ENCODE measurements at regions not wholly inside any gene's neighbourhood (a gene's known extent, or its start where the extent isn't known, plus 50 kb on each side); places are given as distances from the start of the nearest gene placed in this dataset.

GRCh38 chr1:57725318-57725717 is 301.5 kb upstream of the DAB1 start:
- ATAC-seq (ENCODE audit: insufficient read depth, low read depth) = no peak

GRCh38 chr1:57724535-57724934 is 300.7 kb upstream of the DAB1 start:
- peaks cover 4% of the 10 kb centered on the region for H3K4me1 ChIP-seq (ENCODE audit: insufficient read depth, low read length)
- ATAC-seq (ENCODE audit: insufficient read depth, low read depth) (no peak), DNase-seq (no peak)

More at GRCh38 chr1:57725318-57725717, 301.5 kb upstream of the DAB1 start:
- Histone ChIP-seq H3K27me3 (ENCODE audit: insufficient read depth, low read length, poor library complexity) (no peaks in the 10 kb centered on the region), H3K79me2 (ENCODE audit: insufficient read depth, low read length) (no peaks in the 10 kb centered on the region), H2AFZ (ENCODE audit: low read depth, low read length) (no peak overlapping the region), H3K9me3 (ENCODE audit: insufficient read depth, low read length, severe bottlenecking) (no peaks in the 10 kb centered on the region), H3K4me1 (ENCODE audit: insufficient read depth, low read length) (no peaks in the 10 kb centered on the region), H3K9ac (ENCODE audit: low read depth, low read length) (no peak overlapping the region), H3K36me3 (ENCODE audit: insufficient read depth, low read length) (no peaks in the 10 kb centered on the region), H3K4me2 (ENCODE audit: insufficient read depth, low read length) (no peak overlapping the region), H4K20me1 (ENCODE audit: insufficient read depth, low read length) (no peaks in the 10 kb centered on the region), H3K4me3 (ENCODE audit: low read depth in 1 of 2, low read length in 2 of 2) (no peak overlapping the region), H3K27ac (ENCODE audit: low read length) (no peak overlapping the region)
- no peak for DNase-seq
- TF ChIP-seq EZH2 (IDR thresholded peaks at IDR 0.05; ENCODE audit: borderline replicate concordance, low read depth, low read length, severe bottlenecking) (no peak), CTCF (IDR thresholded peaks at IDR 0.05; ENCODE audit: borderline replicate concordance, extremely low read depth, low read length, poor library complexity, severe bottlenecking) (no peak)

GRCh38 chr1:57722285-57722978 is 298.6 kb upstream of the DAB1 start:
- Histone ChIP-seq H3K36me3 (ENCODE audit: insufficient read depth, low read length) (no peaks in the 10 kb centered on the region), H4K20me1 (ENCODE audit: insufficient read depth, low read length) (no peaks in the 10 kb centered on the region), H3K9me3 (ENCODE audit: insufficient read depth, low read length, severe bottlenecking) (no peaks in the 10 kb centered on the region), H3K27ac (ENCODE audit: low read length) (no peak overlapping the region), H2AFZ (ENCODE audit: low read depth, low read length) (no peak overlapping the region), H3K27me3 (ENCODE audit: insufficient read depth, low read length, poor library complexity) (no peaks in the 10 kb centered on the region), H3K9ac (ENCODE audit: low read depth, low read length) (no peak overlapping the region), H3K79me2 (ENCODE audit: insufficient read depth, low read length) (no peaks in the 10 kb centered on the region), H3K4me2 (ENCODE audit: insufficient read depth, low read length) (no peak overlapping the region), H3K4me1 (ENCODE audit: insufficient read depth, low read length) (peaks cover 7% of the 10 kb centered on the region), H3K4me3 (ENCODE audit: low read depth in 1 of 2, low read length in 2 of 2) (no peak overlapping the region)
- no peak for DNase-seq
- no peak for ATAC-seq (ENCODE audit: insufficient read depth, low read depth)
- TF ChIP-seq EZH2 (IDR thresholded peaks at IDR 0.05; ENCODE audit: borderline replicate concordance, low read depth, low read length, severe bottlenecking) (no peak), CTCF (IDR thresholded peaks at IDR 0.05; ENCODE audit: borderline replicate concordance, extremely low read depth, low read length, poor library complexity, severe bottlenecking) (no peak)

More at GRCh38 chr1:57724535-57724934, 300.7 kb upstream of the DAB1 start:
- H3K79me2 ChIP-seq (ENCODE audit: insufficient read depth, low read length) = no peaks in the 10 kb centered on the region
- H3K9ac ChIP-seq (ENCODE audit: low read depth, low read length) = no peak overlapping the region
- no peak overlapping the region for H2AFZ ChIP-seq (ENCODE audit: low read depth, low read length)
- no peak overlapping the region for H3K4me3 ChIP-seq (ENCODE audit: low read depth in 1 of 2, low read length in 2 of 2)
- H3K36me3 ChIP-seq (ENCODE audit: insufficient read depth, low read length) = no peaks in the 10 kb centered on the region
- TF ChIP-seq EZH2 (IDR thresholded peaks at IDR 0.05; ENCODE audit: borderline replicate concordance, low read depth, low read length, severe bottlenecking) (no peak), CTCF (IDR thresholded peaks at IDR 0.05; ENCODE audit: borderline replicate concordance, extremely low read depth, low read length, poor library complexity, severe bottlenecking) (no peak)
- no peak overlapping the region for H3K27ac ChIP-seq (ENCODE audit: low read length)
- no peak overlapping the region for H3K4me2 ChIP-seq (ENCODE audit: insufficient read depth, low read length)
- H3K27me3 ChIP-seq (ENCODE audit: insufficient read depth, low read length, poor library complexity) = no peaks in the 10 kb centered on the region
- no peaks in the 10 kb centered on the region for H4K20me1 ChIP-seq (ENCODE audit: insufficient read depth, low read length)
- no peaks in the 10 kb centered on the region for H3K9me3 ChIP-seq (ENCODE audit: insufficient read depth, low read length, severe bottlenecking)

Data from DND-41 (cell line).